C4-2B (cell line): ENCODE measurements at regions not wholly inside any gene's neighbourhood (a gene's known extent, or its start where the extent isn't known, plus 50 kb on each side); places are given as distances from the start of the nearest gene placed in this dataset.
"Not testable (repeated sequence)": the region's sequence is repeated elsewhere in the genome, so short reads cannot be mapped to it uniquely, and the experiment has no call there.

ENCODE experiments used
- H3K27ac ChIP-seq: fragments of 450-650 bp; 2 replicates; pipeline ENCODE4 v1.5.1; 2017
- CTCF ChIP-seq: fragments of 450-650 bp; conservative IDR thresholded peaks from 2 replicates; pipeline ENCODE4 v1.5.1; 2017; ENCODE audit warnings: mild to moderate bottlenecking
- ZFX ChIP-seq: fragments of 450-650 bp; IDR thresholded peaks from 2 replicates; pipeline ENCODE4 v1.6.1; 2017

- no peak for TF ChIP-seq CTCF
- no peak for TF ChIP-seq ZFX
These were observed 1162.1 kb upstream of the SEMA6A start for GRCh38 chr5:117736698-117737097.

GRCh38 chr5:117734056-117734455 lies 1159.4 kb upstream of the SEMA6A start:
- TF ChIP-seq CTCF: no peak
- TF ChIP-seq ZFX: no peak
- H3K27ac ChIP-seq: no peak overlapping the region

More at GRCh38 chr5:117736698-117737097, 1162.1 kb upstream of the SEMA6A start:
- H3K27ac ChIP-seq: no peak overlapping the region

GRCh38 chr5:117733051-117733450 lies 1158.4 kb upstream of the SEMA6A start:
- no peak overlapping the region for H3K27ac ChIP-seq
- TF ChIP-seq CTCF: no peak
- TF ChIP-seq ZFX: no peak

GRCh38 chr5:117732264-117732663 lies 1157.6 kb upstream of the SEMA6A start:
- no peak for TF ChIP-seq ZFX
- no peak for TF ChIP-seq CTCF
- no peak overlapping the region for H3K27ac ChIP-seq

GRCh38 chr5:117731446-117731845 lies 1156.8 kb upstream of the SEMA6A start:
- TF ChIP-seq CTCF: no peak
- no peak for TF ChIP-seq ZFX
- H3K27ac ChIP-seq: no peak overlapping the region

GRCh38 chr5:117720784-117721183 lies 1146.2 kb upstream of the SEMA6A start:
- H3K27ac ChIP-seq: not testable (repeated sequence)

GRCh38 chr5:117719413-117719812 lies 1144.8 kb upstream of the SEMA6A start:
- TF ChIP-seq CTCF: no peak

GRCh38 chr5:117713585-117714198 lies 1139.1 kb upstream of the SEMA6A start:
- TF ChIP-seq ZFX (no peak), CTCF (no peak)
- H3K27ac ChIP-seq: no peak overlapping the region

More at GRCh38 chr5:117719413-117719812, 1144.8 kb upstream of the SEMA6A start:
- H3K27ac ChIP-seq: no peak overlapping the region
